ENCODE measurements at regions not wholly inside any gene's neighbourhood (a gene's known extent, or its start where the extent isn't known, plus 50 kb on each side); places are given as distances from the start of the nearest gene placed in this dataset.
A peak's percentile ranks its signal among the peaks of the same experiment; 100 is the strongest.

DNA sequence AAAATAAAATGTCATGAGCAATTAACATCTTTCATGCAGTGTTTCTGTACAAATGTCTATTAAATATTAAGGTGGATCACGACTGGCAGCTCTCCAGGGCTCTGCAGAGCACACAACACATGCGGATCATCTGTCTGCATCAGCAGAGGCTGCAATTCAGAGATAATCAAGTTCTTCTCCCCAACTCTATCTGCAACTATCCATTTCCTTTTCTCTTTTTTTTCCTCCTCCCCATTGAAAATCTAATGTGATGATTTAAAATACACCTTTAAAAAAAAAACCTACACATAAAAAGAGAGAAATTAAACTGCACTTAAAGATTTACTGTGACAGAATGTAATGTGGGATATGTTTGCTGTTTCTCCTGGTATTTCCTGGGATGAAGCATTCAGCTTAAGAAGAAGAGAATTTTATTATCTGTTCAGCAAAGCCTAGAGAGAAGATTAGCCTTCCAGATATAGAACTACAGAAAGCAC lies 352.6 kb upstream of the CCDC54 start:
- ChIA-PET CTCF (interaction anchor here (2.7 kb wide), 1 partner anchor 40 kb away, joined by 10 read pairs; no protein-coding TSS in a partner anchor), POLR2A (no interaction called here)
- no peaks in the 10 kb centered on the region for H4K20me1 ChIP-seq (ENCODE audit: insufficient read depth)
- TF ChIP-seq NFIC (IDR thresholded peaks at IDR 0.05; ENCODE audit: borderline replicate concordance) (peak; percentile 8; the same call in 1 of the 2 replicates), TCF12 (IDR thresholded peaks at IDR 0.05) (peak; percentile 31; the same call in 1 of the 2 replicates), NRF1 (IDR thresholded peaks at IDR 0.05; ENCODE audit: low read depth, low read length) (no peak), GATA2 (CRISPR knock-in tag; IDR thresholded peaks at IDR 0.05) (peak; percentile 39)
- 23% methylated on average over 2 of the region's 2 CpGs for WGBS (ENCODE audit: low lambda C conversion rate)
- peaks cover 5% of the 10 kb centered on the region for H3F3A ChIP-seq (replicated peaks; ENCODE audit: insufficient read depth)
- H3K4me1 ChIP-seq (ENCODE audit: control insufficient read depth in 1 of 2, insufficient read depth in 2 of 2, low read depth in 1 of 2, low read length in 1 of 2): peaks cover 7 to 16% of the 10 kb centered on the region in 2 experiments
- peak overlapping the region; percentile 46 for H3K4me2 ChIP-seq
- DNase-seq: peak; percentile 41
- H3K36me3 ChIP-seq (replicated peaks in 1 of 2; ENCODE audit: control insufficient read depth in 1 of 2, insufficient read depth in 2 of 2, low read length in 1 of 2): no peaks in the 10 kb centered on the region
- H3K4me3 ChIP-seq (ENCODE audit: low read depth in 2 of 2, low read length in 1 of 2): 0 out of 4 replicates have a peak overlapping the region, but pooled peaks of 1 of the 2 experiments have one; percentile 6
- H3K9me2 ChIP-seq: no peaks in the 10 kb centered on the region
- no peaks in the 10 kb centered on the region for H3K79me2 ChIP-seq (ENCODE audit: insufficient read depth)
- no peak overlapping the region for H3K9ac ChIP-seq
- H3K27ac ChIP-seq (ENCODE audit: low read depth in 2 of 2, low read length in 1 of 2): peak overlapping the region; percentile 46 to 71
- H3K9me3 ChIP-seq: no peaks in the 10 kb centered on the region
- H3K27me3 ChIP-seq (ENCODE audit: insufficient read depth): no peaks in the 10 kb centered on the region
- peak overlapping the region; percentile 71; the same call in 1 of the 2 replicates for H2AFZ ChIP-seq (ENCODE audit: low read depth)

DNA sequence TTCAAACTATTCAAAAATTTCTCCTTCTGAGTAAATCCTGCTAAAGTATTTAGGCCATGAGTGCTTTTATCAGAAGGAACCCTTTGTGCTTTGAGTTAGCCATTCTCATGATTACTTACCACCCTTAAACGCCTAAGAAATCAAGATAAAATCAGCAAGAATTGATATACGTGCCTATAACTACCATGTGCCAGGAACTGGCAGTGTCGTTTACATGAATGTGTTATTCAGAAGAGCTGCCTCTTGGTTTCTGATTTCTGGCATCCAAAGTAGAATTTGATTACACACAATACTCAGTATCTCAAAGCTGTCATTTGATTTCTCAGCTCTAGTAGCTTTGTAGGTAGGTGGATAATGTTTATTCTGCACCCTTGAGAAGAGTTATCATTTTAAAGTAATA lies 351.3 kb upstream of the CCDC54 start:
- H2AFZ ChIP-seq (ENCODE audit: low read depth): no peak overlapping the region
- WGBS (ENCODE audit: low lambda C conversion rate): 45% methylated on average over 3 of the region's 3 CpGs
- H3K79me2 ChIP-seq (ENCODE audit: insufficient read depth): no peaks in the 10 kb centered on the region
- H3K27me3 ChIP-seq (ENCODE audit: insufficient read depth): no peaks in the 10 kb centered on the region
- no peaks in the 10 kb centered on the region for H3K9me3 ChIP-seq
- H3K9me2 ChIP-seq: no peaks in the 10 kb centered on the region
- H3K4me2 ChIP-seq: no peak overlapping the region
- no peak overlapping the region for H3K4me3 ChIP-seq (ENCODE audit: low read depth in 2 of 2, low read length in 1 of 2)
- peaks cover 7 to 16% of the 10 kb centered on the region in 2 experiments for H3K4me1 ChIP-seq (ENCODE audit: control insufficient read depth in 1 of 2, insufficient read depth in 2 of 2, low read depth in 1 of 2, low read length in 1 of 2)
- H3K9ac ChIP-seq: no peak overlapping the region
- POLR2A ChIA-PET: no interaction called here
- peaks cover 5% of the 10 kb centered on the region for H3F3A ChIP-seq (replicated peaks; ENCODE audit: insufficient read depth)
- TF ChIP-seq, protein P1, sequence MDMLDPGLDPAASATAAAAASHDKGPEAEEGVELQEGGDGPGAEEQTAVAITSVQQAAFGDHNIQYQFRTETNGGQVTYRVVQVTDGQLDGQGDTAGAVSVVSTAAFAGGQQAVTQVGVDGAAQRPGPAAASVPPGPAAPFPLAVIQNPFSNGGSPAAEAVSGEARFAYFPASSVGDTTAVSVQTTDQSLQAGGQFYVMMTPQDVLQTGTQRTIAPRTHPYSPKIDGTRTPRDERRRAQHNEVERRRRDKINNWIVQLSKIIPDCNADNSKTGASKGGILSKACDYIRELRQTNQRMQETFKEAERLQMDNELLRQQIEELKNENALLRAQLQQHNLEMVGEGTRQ (IDR thresholded peaks at IDR 0.05; ENCODE audit: borderline replicate concordance, low read depth, low read length): no peak
- TF ChIP-seq, protein P2, sequence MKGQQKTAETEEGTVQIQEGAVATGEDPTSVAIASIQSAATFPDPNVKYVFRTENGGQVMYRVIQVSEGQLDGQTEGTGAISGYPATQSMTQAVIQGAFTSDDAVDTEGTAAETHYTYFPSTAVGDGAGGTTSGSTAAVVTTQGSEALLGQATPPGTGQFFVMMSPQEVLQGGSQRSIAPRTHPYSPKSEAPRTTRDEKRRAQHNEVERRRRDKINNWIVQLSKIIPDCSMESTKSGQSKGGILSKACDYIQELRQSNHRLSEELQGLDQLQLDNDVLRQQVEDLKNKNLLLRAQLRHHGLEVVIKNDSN (IDR thresholded peaks at IDR 0.05; ENCODE audit: borderline replicate concordance, low read depth): no peak
- TF ChIP-seq RFX5 (IDR thresholded peaks at IDR 0.05; ENCODE audit: low read length) (no peak), ELF1 (IDR thresholded peaks at IDR 0.05) (no peak), MEF2A (IDR thresholded peaks at IDR 0.05; ENCODE audit: borderline replicate concordance, low read depth) (no peak), RAD21 (IDR thresholded peaks at IDR 0.05; ENCODE audit: low read length) (no peak), EP300 (IDR thresholded peaks at IDR 0.05; ENCODE audit: borderline replicate concordance in 1 of 2, low read depth in 1 of 2, low read length in 1 of 2) (no peak), NFIC (IDR thresholded peaks at IDR 0.05; ENCODE audit: borderline replicate concordance) (no peak), RCOR1 (IDR thresholded peaks at IDR 0.05; ENCODE audit: low read length) (no peak), EZH2phosphoT487 (IDR thresholded peaks at IDR 0.05; ENCODE audit: borderline replicate concordance, low read depth) (no peak), GATA2 (CRISPR knock-in tag; IDR thresholded peaks at IDR 0.05) (no peak), SMC3 (IDR thresholded peaks at IDR 0.05; ENCODE audit: low read depth, low read length) (no peak), SIN3A (IDR thresholded peaks at IDR 0.05; ENCODE audit: borderline replicate concordance, low read depth, low read length) (no peak), GABPA (IDR thresholded peaks at IDR 0.05; ENCODE audit: low read depth) (no peak)
- TF ChIP-seq, protein P3, sequence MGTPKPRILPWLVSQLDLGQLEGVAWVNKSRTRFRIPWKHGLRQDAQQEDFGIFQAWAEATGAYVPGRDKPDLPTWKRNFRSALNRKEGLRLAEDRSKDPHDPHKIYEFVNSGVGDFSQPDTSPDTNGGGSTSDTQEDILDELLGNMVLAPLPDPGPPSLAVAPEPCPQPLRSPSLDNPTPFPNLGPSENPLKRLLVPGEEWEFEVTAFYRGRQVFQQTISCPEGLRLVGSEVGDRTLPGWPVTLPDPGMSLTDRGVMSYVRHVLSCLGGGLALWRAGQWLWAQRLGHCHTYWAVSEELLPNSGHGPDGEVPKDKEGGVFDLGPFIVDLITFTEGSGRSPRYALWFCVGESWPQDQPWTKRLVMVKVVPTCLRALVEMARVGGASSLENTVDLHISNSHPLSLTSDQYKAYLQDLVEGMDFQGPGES (IDR thresholded peaks at IDR 0.05; ENCODE audit: low read depth, low read length): no peak
- TF ChIP-seq, protein P4, sequence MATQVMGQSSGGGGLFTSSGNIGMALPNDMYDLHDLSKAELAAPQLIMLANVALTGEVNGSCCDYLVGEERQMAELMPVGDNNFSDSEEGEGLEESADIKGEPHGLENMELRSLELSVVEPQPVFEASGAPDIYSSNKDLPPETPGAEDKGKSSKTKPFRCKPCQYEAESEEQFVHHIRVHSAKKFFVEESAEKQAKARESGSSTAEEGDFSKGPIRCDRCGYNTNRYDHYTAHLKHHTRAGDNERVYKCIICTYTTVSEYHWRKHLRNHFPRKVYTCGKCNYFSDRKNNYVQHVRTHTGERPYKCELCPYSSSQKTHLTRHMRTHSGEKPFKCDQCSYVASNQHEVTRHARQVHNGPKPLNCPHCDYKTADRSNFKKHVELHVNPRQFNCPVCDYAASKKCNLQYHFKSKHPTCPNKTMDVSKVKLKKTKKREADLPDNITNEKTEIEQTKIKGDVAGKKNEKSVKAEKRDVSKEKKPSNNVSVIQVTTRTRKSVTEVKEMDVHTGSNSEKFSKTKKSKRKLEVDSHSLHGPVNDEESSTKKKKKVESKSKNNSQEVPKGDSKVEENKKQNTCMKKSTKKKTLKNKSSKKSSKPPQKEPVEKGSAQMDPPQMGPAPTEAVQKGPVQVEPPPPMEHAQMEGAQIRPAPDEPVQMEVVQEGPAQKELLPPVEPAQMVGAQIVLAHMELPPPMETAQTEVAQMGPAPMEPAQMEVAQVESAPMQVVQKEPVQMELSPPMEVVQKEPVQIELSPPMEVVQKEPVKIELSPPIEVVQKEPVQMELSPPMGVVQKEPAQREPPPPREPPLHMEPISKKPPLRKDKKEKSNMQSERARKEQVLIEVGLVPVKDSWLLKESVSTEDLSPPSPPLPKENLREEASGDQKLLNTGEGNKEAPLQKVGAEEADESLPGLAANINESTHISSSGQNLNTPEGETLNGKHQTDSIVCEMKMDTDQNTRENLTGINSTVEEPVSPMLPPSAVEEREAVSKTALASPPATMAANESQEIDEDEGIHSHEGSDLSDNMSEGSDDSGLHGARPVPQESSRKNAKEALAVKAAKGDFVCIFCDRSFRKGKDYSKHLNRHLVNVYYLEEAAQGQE (IDR thresholded peaks at IDR 0.05; ENCODE audit: low read depth, low read length): no peak
- no peak for DNase-seq
- no peaks in the 10 kb centered on the region for H4K20me1 ChIP-seq (ENCODE audit: insufficient read depth)
- no peaks in the 10 kb centered on the region for H3K36me3 ChIP-seq (replicated peaks in 1 of 2; ENCODE audit: control insufficient read depth in 1 of 2, insufficient read depth in 2 of 2, low read length in 1 of 2)
- CTCF ChIA-PET: interaction anchor here (2.7 kb wide), 1 partner anchor 38 kb away, joined by 10 read pairs; no protein-coding TSS in a partner anchor
- no peak overlapping the region for H3K27ac ChIP-seq (ENCODE audit: low read depth in 2 of 2, low read length in 1 of 2)

Measured in SK-N-SH (cell line).